HG02798 (cell line): ENCODE measurements at regions not wholly inside any gene's neighbourhood (a gene's known extent, or its start where the extent isn't known, plus 50 kb on each side); places are given as distances from the start of the nearest gene placed in this dataset.

Source experiments
- ATAC-seq: cut with Tn5 transposase; IDR thresholded peaks from one replicate; pipeline ENCODE4 v1.9.1; 2021; ENCODE audit warnings: mild to moderate bottlenecking; ENCODE audit not compliant: unreplicated experiment, poor library complexity

DNA sequence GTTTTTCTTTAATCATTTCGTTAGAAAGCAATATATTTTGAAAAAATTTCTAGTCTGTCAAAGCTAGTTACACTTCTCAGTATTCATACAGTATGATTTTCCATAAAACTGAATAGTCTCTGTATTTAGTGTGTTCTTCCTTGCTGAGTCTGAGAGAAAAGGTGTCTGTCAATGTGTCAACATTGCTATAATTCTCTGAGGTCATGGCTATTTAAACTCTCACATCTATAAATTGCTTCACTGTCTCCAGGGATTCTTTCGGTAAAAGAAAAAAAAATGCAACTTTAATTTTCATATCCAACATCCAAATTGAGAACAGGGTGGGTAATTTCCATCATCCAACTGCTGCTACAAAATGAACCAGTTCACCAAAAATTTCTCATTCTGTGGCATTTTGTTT is 319.7 kb upstream of the GHITM start:
- no peak for ATAC-seq

DNA sequence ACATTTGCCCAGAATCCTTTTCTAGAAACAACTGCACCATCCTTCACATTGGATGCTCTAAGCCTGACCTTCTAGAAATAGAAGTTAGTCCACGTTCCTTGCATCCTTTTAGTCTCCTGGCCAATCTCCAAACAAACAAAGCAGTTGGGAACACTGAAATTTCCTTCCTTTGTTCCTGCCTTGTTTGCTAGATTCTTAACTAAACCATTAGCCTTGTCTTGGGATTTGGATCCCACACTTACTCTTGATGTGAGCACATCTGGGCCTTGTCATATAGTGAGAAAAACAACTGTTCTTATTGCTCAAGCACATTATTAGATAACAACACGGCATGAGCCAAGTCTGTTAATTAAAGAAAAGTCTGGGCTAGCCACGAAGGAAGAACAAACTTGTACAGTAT is 319.3 kb upstream of the GHITM start:
- ATAC-seq, result no peak

DNA sequence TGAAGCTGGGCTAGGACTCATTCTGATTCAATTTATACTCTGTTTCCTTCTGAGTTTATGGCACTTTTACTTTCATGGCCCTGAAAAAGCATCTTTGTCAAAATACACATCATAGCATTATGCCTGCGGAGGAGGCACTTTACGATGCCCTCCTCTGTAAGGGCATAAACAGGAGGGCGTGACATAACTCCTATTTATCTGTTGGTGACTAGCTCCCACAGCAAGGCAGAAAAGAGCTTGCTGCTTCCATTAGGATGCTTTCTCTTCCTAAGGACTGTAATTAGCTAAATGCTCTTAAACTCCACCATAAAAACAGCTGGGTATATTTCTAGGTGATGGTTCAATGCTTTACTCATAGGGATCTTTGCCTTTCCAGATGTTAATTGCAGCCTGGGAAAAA is 315.2 kb upstream of the GHITM start:
- no peak for ATAC-seq

DNA sequence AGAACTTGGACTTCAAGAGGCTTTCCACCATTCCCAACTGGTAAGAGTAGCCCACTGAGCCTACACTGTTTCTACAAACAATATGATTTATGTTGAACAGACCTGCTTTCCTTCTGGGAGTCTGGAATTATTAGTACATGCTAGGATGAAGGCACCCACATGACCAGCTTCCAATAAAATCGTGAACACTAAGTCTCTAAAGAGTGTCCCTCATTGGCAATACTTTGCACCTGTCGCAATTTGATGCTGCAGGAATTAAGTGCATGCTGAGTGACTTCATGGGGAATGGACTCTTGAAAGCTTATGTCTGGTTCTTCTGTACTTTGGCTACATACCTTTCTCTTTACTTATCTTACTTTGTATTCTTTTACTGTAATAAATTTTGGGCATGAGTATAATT is 305.2 kb upstream of the GHITM start:
- ATAC-seq, result no peak

DNA sequence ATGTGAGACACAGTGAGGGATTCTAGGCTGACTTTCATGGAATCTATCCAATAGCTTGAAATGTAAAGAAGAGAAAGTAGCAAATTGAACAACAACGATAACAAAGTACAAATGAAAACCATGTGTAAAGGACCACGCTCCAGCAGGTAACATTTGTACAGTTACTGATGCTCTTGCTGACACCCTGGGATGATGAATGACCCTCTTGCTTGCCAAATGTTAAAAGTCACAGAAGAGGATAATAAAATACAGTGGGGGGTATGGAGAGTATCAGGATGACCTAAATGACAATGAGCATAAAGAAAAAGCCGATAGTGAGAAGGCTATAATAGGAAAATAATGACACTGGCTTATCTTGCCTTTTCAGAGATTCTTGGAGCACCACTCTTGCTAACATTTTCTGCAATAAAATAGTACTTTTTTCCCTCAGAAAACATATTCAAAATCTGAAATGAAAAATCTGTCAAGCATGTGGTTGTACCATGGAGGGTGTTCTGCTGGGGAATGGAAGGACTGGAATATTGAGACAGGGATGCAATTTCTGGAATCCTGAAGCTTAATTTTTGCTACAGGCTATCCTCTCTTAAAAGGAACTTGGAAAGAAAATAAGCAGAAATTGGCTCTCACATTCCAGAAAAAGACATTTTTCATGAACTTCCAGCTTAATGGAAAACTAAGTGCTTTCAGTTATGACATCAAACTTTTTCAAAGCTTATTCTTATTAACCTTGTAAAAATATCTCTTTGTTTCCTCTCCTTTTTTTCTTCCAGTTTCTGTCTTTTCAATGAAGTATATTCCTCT is 303.2 kb upstream of the GHITM start:
- ATAC-seq, result no peak

DNA sequence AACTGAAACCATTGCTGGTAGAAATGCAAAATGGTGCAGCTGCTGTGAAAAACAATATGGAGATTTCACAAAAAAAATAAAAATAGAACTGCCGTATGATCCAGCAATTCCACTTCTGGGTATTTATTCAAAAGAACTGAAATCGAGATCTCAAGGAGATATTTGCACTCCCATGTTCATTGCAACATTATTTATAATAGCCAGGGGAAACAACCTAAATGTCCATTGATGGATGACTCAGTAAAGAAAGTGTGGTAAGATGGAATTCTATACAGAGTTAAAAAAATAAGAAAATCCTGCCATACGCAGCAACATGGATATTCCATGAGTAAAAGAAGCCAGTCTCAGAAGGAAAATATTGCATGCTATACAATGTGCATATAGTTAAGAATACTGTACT is 290.6 kb upstream of the GHITM start:
- no peak for ATAC-seq

DNA sequence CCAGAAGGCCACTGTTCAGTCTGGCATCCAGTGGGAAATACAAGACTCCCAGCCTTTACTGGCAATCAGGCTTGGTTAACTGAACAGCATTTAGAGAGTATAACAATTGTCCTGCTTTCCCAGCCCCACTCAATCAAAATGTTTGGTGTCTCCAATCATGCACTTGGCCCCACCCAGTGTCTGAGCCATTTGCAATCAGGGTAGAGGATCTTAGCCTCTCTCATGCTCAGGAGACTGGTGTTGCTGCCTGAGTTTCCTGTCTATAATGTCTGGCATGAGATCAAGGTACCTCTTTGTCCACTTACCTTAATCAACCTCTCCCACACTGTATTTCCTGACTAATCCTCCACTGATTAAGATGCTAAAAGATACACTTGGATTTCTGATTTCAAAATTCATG is 290.2 kb upstream of the GHITM start:
- ATAC-seq, result no peak

DNA sequence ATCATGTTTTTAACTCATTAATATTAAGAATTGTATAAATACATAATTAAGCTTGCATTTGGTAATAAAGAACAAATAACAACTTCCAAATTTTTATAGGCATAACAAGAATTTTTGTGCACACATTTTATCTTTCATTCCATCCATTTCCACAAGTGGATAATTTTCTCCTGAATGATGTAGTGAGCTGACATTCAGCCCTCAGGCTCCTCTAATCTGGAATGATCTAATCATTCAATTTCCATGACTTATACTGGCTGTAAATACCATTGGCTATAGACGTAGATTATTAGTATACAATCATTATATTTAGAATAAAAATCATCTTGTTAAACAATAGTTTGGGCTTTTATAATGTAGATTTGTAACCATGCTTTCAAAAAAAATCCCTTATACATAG is 287.2 kb upstream of the GHITM start:
- no peak for ATAC-seq

DNA sequence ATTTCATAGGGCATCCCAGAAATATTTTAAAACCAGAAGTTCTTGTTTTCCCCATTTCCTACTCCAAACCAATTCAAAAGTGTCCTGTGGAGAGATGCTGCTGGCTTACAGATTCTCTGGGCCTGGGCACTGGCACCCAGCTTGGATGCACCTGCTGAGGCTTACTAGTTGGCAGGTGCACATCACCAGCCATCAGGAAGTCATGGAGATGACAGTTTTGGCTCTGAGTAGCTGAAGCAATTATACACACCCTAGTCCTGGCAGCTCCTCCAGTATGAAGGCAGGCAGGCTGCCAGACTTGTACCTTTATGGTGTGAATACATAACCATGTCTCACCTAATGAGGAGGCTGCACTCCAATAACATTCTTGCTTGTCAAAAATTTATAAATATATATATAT is 276.6 kb upstream of the GHITM start:
- ATAC-seq, result no peak

DNA sequence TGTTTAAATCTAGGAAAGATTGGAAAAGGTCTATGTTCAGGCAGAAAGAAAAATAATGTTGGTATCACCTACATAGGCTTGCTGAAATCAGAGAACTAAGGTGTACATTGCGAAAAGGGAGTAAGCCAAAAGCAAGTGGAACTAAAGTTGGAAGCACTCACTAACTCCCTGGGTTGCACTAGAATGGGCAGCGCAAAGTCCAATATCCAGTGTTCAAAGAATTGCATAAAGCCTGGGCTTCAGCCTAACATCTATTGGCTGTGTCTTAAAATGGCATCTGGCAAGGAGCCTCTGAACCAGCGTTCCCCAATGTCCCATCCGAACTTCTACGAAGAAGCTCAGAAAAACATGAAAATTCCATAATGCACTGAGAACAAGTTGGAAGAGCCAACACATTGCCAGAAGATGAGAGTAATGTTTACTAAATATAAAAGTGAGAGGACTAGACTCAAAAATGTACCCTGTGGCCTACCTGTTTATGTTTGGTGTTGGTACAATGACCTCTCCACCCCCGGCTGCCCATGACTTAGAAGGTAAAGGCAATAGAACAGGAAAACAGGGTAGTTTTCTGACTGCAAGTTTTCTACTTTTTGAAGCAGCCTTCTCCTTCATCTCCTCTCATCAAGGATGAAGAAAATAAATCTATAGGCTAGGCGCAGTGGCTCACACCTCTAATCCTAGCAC is 275.9 kb upstream of the GHITM start:
- ATAC-seq, result no peak

DNA sequence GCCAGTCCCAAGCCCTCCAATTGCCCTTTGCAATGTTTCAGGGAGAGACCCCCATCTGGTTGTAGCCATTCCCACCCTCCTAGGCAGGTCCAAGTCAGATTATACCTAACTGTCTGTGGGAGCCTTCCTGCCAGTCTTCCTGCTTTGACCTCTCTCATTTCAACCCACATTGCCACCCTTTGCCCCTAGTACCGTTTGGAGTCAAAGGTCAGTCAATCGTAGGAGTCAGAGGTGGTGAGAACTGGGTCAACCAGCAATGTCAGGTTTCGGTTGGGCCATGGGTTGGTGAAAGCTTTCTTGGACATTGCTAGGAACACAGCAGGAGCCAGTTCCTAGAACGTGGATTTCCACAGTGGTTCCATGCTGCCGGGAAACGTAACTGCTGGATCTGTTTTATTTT is 269.4 kb upstream of the GHITM start:
- ATAC-seq, result no peak

DNA sequence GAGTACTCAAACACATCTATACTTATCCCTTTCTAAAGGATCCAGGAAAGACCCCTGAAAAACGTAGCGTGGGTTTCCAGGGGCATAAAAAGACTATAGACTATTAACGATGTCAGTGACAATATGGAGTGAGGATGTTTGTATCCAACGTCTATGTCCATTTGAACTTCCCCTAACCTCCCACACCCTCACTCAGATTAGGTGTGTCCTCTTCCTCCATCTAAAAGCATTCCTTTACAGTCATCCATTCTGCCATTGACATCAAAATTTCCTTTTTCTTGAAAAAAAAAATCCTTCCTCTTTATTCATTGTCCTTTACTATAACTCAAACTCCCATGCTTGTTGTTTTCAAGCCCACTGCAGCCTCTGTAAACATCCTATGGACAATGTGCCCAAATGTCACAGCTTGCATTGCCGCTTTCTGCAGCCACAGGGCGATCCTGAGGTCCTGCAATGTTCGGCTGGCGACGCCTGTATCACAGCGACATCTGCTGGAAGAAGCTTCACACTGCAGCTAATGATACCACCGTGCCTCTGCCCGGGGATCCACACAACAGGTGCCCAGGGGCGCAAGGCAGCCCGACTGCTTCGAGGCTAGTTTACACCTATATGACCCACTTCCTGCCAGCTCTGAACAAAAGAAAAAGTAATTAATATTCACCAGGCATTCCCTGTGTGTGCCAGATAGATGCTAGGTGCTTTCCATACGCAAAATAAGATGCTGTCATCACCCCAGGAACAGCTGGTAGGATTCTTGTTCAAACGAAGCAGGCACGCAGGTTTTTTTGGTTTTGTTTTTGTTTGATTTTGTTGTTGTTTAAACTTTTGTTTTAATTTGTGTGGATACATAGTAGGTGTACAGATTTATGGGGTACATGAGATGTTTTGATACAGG is 267.9 kb upstream of the GHITM start:
- ATAC-seq, result peak; percentile 96

DNA sequence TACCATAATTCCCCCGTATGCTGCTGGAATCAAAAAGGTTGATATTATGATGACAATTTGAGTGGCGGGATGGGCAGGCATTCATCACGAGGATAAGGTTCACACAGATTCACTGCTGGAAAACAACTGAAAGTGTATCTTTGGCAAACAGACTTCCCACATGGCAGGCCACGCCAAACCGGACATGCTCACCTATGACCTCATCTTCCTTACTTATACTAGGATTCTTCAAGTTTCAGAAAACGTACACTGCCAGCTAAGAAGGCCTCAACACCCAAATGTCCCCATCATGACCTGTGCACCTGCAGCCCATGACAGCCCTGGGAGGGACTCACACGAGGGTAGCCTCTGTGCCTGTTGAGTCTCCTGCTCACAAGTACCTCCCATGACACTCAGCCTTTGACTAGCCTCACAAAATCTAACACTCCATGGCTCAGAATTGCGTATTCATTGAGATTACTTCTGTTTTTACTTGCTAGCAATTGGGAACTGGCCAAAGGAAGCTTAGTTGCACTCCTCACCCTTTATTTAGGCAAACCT is 259.0 kb upstream of the GHITM start:
- ATAC-seq, result no peak

DNA sequence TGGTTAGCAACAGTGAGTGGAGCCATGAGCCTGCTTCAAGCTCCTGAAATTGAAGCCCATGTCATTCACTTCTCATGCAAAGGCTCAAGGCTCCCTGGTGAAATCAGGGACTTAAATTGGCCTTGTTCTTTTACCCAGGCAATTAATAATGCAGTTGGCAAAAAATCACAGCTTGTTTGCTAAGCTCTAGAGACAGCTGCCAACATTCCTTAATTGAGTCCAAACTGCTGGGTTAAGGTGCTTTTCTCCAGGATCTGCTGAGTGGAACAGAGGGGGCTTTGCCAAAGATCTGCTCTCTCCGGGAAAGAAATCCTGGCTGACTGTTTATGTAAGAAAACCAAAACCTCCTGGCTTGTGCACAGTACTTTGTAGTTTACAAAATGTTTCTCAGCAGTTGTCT is 257.6 kb upstream of the GHITM start:
- no peak for ATAC-seq

DNA sequence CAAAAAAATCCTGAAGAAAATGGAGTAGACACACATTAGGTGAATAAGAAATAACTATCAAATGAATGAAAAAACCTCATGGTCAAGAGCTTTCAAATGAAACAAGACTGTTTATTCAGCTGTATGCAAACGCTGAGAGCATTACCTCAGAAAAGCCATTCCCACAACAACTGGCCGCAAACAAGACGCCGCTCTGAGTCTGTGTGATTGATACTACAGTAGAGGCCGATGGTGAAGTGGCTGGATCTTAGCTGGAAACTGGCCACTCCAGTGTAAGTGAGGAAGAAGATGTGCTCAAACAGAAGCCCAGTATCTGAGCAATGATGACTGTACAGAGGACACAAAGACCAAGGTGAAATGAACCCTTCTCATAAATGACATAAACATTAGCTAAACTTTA is 252.4 kb upstream of the GHITM start:
- no peak for ATAC-seq

DNA sequence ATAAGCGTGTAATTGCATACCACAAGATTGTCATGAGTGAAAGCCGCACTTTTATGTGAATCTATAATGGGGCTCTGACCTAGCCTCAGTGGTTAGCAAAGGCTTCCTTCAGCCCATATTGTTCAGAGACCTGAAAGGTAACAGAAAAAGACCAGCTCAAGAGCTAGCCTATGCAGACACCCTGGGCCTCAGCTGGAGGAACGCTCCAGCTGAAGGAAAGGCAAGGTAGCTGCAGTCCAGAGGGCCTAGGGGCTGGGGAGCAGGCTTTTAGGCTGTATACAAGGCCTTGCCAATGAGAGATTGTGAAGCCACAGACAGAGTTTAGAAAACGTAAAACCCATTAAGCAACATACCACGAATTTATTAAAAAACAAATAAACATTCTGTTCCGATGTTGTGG is 246.6 kb upstream of the GHITM start:
- no peak for ATAC-seq

DNA sequence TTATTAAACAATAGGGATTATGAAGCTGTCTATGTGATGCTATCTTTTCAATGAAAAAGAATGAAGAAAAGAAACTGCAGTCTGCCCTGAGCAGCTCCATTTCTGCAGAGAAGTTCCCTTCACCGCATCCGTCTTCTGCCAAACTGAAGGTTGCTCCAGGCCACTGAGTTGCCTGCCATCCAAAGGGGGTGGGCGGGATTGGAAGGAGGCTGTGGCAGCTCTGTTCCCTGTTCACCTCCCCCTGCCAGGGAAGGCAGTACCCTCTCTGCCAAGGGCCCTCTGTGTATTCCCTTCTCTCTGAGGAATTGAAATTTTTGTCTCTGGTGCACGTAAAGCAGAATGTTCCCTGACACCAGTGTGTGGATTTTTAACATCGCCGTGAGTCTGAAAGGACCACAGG is 243.1 kb upstream of the GHITM start:
- ATAC-seq, result no peak

DNA sequence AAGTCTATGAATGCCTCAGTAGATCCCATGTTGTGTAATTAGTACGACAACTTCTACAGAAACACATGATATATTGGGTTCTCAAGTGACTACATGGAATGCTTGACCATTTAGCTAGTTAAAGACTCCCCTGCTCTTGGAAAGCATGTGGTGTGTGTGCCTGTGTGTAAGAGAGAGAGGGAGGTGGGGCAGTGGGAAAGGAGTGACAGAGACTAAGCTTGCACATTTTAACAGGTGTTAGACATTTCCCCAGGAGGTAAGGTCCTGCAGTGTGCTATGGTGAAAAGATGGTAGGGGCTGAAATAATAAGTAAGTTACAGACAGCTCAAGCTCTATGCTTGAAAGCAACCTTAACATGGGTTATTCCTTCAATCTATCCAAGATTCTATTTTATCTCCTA is 241.7 kb upstream of the GHITM start:
- ATAC-seq, result no peak

DNA sequence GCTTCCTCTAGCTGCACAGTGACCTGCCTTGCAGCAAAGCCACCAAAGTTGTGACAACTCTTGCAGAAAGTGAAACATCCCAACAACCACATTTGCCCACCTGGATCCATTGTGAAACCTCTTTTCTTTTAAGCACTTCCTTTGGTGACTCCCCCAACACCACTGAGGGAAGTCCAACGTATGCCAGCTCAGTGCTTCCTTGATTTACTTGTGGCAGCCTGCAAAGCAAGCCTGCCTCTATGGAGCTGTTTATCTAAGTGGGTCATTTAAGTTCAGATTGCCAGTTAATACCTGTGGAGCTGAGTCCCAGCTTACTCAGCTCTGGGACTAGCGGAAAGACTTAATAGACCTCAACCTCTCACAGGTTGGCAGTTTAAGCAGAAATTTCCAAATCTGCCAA is 230.8 kb upstream of the GHITM start:
- no peak for ATAC-seq

DNA sequence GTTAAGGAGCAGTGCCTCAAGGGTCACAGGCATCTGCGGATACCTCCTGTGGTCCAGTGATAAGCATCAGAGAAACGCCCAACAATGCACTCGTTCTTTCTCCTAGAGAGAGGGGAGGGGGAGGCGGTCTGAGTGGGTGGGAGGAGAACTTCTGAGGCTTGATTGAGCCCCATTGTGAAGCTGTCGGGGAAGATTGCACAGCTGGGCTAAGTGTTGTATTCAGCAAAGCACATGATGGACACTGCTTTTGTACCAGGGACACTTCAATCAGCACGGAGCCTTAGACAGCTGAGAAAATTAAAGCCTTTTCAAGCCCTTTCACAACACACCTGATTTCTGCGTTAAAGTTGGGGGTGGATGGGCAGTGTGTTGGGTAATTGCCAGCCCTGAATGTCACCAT is 230.3 kb upstream of the GHITM start:
- ATAC-seq, result no peak

DNA sequence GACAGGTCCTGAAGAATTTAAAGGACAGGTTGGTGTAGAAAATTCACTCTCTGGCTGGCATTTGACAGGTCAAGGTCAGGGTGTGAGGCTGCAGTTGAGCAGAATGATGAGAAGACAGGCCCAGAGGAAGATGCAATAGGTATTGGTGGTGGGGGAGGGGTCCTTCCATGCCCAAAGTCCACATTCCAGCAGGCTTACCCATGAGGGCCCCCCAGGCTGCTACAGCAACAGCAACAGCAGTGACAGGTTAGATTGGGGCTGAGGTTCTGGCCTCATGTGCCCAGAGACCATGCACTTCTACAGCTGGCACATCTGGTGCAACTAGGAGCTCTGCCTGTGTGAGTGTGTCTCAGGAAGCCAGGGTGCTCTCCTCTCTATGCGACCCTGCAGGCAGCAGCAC is 223.5 kb upstream of the GHITM start:
- no peak for ATAC-seq
